ENCODE measurements at regions not wholly inside any gene's neighbourhood (a gene's known extent, or its start where the extent isn't known, plus 50 kb on each side); places are given as distances from the start of the nearest gene placed in this dataset.

- DNase-seq (ENCODE audit: low spot score), result no peak
These were observed 110.1 kb downstream of the SNX5 start for GRCh38 chr20:17858450-17859001.

GRCh38 chr20:17857639-17858449 is 110.8 kb downstream of the SNX5 start:
- DNase-seq (ENCODE audit: low spot score), result no peak

GRCh38 chr20:17856837-17857605 is 111.6 kb downstream of the SNX5 start:
- DNase-seq (ENCODE audit: low spot score), result no peak

- DNase-seq (ENCODE audit: low spot score), result no peak
These were observed 112.5 kb downstream of the SNX5 start for GRCh38 chr20:17856024-17856564.

GRCh38 chr20:17854307-17854903 is 114.2 kb downstream of the SNX5 start:
- peak; percentile 63 for DNase-seq (ENCODE audit: low spot score)

- no peak for DNase-seq (ENCODE audit: low spot score)
These were observed 116.3 kb downstream of the SNX5 start for GRCh38 chr20:17852323-17852722.

GRCh38 chr20:17850684-17851026 is 117.9 kb downstream of the SNX5 start:
- no peak for DNase-seq (ENCODE audit: low spot score)

- DNase-seq (ENCODE audit: low spot score), result peak; percentile 98
These were observed 118.5 kb downstream of the SNX5 start for GRCh38 chr20:17849901-17850683.

- DNase-seq (ENCODE audit: low spot score), result no peak
These were observed 119.3 kb downstream of the SNX5 start for GRCh38 chr20:17849138-17849900.

- DNase-seq (ENCODE audit: low spot score), result no peak
These were observed 120.1 kb downstream of the SNX5 start for GRCh38 chr20:17848249-17849048.

GRCh38 chr20:17845701-17846475 is 122.7 kb downstream of the SNX5 start:
- no peak for DNase-seq (ENCODE audit: low spot score)

GRCh38 chr20:17844549-17845298 is 123.9 kb downstream of the SNX5 start:
- DNase-seq (ENCODE audit: low spot score), result no peak

GRCh38 chr20:17844133-17844429 is 124.5 kb downstream of the SNX5 start:
- no peak for DNase-seq (ENCODE audit: low spot score)

- peak; percentile 92 for DNase-seq (ENCODE audit: low spot score)
These were observed 125.1 kb downstream of the SNX5 start for GRCh38 chr20:17843246-17844132.

GRCh38 chr20:17841751-17842215 is 126.8 kb downstream of the SNX5 start:
- DNase-seq (ENCODE audit: low spot score), result peak; percentile 41

GRCh38 chr20:17840423-17840822 is 128.2 kb downstream of the SNX5 start:
- no peak for DNase-seq (ENCODE audit: low spot score)

GRCh38 chr20:17838921-17839320 is 129.7 kb downstream of the SNX5 start:
- no peak for DNase-seq (ENCODE audit: low spot score)

GRCh38 chr20:17837179-17837578 is 131.4 kb downstream of the SNX5 start:
- no peak for DNase-seq (ENCODE audit: low spot score)
